ENCODE measurements at regions not wholly inside any gene's neighbourhood (a gene's known extent, or its start where the extent isn't known, plus 50 kb on each side); places are given as distances from the start of the nearest gene placed in this dataset.

DNA sequence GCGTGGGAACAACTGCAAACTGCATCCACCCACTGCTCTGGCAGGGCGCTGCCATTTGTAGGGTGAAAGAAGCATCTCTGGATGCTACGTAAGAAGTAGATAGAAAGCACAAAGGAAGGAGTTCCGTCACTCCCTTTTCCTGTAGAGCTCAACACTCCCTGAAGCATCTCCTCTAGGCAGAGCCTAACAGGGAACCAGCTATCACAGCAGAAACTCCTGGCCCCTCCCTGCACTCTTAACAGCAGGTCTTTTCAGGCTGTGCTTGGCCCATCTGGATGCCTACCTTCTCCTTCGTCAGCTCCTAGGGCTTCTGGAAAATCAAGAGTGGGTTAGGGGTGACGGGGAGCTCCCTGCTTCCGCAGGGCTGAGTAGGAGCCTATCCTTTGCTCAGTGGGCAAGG lies 112.9 kb upstream of the TLL1 start:
- H4K20me1 ChIP-seq (ENCODE audit: control insufficient read depth, extremely low read depth, insufficient read depth, low read length): no peaks in the 10 kb centered on the region
- H3K9me3 ChIP-seq (ENCODE audit: control insufficient read depth, insufficient read depth, low read depth, low read length): no peaks in the 10 kb centered on the region
- H2AFZ ChIP-seq (ENCODE audit: low read length): no peak overlapping the region
- no peak for TF ChIP-seq EZH2 (IDR thresholded peaks at IDR 0.05; ENCODE audit: low read length, missing control alignments)
- TF ChIP-seq, protein P1, sequence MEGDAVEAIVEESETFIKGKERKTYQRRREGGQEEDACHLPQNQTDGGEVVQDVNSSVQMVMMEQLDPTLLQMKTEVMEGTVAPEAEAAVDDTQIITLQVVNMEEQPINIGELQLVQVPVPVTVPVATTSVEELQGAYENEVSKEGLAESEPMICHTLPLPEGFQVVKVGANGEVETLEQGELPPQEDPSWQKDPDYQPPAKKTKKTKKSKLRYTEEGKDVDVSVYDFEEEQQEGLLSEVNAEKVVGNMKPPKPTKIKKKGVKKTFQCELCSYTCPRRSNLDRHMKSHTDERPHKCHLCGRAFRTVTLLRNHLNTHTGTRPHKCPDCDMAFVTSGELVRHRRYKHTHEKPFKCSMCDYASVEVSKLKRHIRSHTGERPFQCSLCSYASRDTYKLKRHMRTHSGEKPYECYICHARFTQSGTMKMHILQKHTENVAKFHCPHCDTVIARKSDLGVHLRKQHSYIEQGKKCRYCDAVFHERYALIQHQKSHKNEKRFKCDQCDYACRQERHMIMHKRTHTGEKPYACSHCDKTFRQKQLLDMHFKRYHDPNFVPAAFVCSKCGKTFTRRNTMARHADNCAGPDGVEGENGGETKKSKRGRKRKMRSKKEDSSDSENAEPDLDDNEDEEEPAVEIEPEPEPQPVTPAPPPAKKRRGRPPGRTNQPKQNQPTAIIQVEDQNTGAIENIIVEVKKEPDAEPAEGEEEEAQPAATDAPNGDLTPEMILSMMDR (conservative IDR thresholded peaks at IDR 0.05 in 1 of 2, IDR thresholded peaks at IDR 0.05 in 1 of 2; ENCODE audit: low read depth in 1 of 2, low read length in 2 of 2): no peak
- H3K36me3 ChIP-seq (ENCODE audit: control insufficient read depth, insufficient read depth, low read length): no peaks in the 10 kb centered on the region
- no peak overlapping the region for H3K27ac ChIP-seq (ENCODE audit: insufficient read depth, low read length)
- DNase-seq (ENCODE audit: low read depth in 2 of 2): no peak
- no peak overlapping the region for H3K4me2 ChIP-seq (ENCODE audit: extremely low read depth, insufficient read depth, low read length)
- H3K9ac ChIP-seq (ENCODE audit: insufficient read depth, low read length): no peak overlapping the region
- H3K4me1 ChIP-seq (ENCODE audit: control insufficient read depth, extremely low read depth, insufficient read depth, low read length): no peaks in the 10 kb centered on the region
- no peaks in the 10 kb centered on the region for H3K79me2 ChIP-seq (ENCODE audit: control insufficient read depth, insufficient read depth, low read length)
- no peaks in the 10 kb centered on the region for H3K27me3 ChIP-seq (ENCODE audit: control insufficient read depth, insufficient read depth, low read length)
- H3K4me3 ChIP-seq (replicated peaks in 1 of 4; ENCODE audit: control extremely low read depth in 1 of 4, insufficient read depth in 1 of 4, low read depth in 3 of 4, low read length in 4 of 4): no peak overlapping the region

DNA sequence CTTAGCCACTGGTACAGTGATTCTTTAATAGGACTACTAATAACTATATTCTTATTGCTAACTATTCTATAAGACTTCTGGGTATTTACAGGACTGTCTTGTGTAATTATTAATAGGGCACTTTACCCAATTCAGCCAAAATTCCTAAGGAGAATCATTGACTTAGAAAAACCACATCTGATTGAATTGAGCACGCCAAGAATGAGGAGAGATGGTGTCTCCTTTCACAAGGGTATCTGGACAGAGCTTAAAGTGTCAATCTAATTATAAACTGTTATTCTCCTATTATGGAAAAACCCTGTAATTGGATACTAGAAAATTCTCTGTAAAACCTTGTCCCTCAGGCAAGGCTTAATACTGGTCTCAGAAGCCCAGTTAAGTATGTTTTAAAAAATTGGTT lies 111.1 kb upstream of the TLL1 start:
- peak in 1 of 2 donors; percentile 22 for DNase-seq (ENCODE audit: low read depth in 2 of 2)
- H3K4me1 ChIP-seq (ENCODE audit: control insufficient read depth, extremely low read depth, insufficient read depth, low read length): no peaks in the 10 kb centered on the region
- H3K9me3 ChIP-seq (ENCODE audit: control insufficient read depth, insufficient read depth, low read depth, low read length): no peaks in the 10 kb centered on the region
- TF ChIP-seq EZH2 (IDR thresholded peaks at IDR 0.05; ENCODE audit: low read length, missing control alignments): no peak
- TF ChIP-seq, protein P1 (conservative IDR thresholded peaks at IDR 0.05 in 1 of 2, IDR thresholded peaks at IDR 0.05 in 1 of 2; ENCODE audit: low read depth in 1 of 2, low read length in 2 of 2): no peak
- no peaks in the 10 kb centered on the region for H3K27me3 ChIP-seq (ENCODE audit: control insufficient read depth, insufficient read depth, low read length)
- no peak overlapping the region for H3K9ac ChIP-seq (ENCODE audit: insufficient read depth, low read length)
- H3K79me2 ChIP-seq (ENCODE audit: control insufficient read depth, insufficient read depth, low read length): no peaks in the 10 kb centered on the region
- H2AFZ ChIP-seq (ENCODE audit: low read length): no peak overlapping the region
- no peak overlapping the region for H3K4me3 ChIP-seq (replicated peaks in 1 of 4; ENCODE audit: control extremely low read depth in 1 of 4, insufficient read depth in 1 of 4, low read depth in 3 of 4, low read length in 4 of 4)
- H4K20me1 ChIP-seq (ENCODE audit: control insufficient read depth, extremely low read depth, insufficient read depth, low read length): no peaks in the 10 kb centered on the region
- H3K27ac ChIP-seq (ENCODE audit: insufficient read depth, low read length): no peak overlapping the region
- H3K4me2 ChIP-seq (ENCODE audit: extremely low read depth, insufficient read depth, low read length): no peak overlapping the region
- no peaks in the 10 kb centered on the region for H3K36me3 ChIP-seq (ENCODE audit: control insufficient read depth, insufficient read depth, low read length)

DNA sequence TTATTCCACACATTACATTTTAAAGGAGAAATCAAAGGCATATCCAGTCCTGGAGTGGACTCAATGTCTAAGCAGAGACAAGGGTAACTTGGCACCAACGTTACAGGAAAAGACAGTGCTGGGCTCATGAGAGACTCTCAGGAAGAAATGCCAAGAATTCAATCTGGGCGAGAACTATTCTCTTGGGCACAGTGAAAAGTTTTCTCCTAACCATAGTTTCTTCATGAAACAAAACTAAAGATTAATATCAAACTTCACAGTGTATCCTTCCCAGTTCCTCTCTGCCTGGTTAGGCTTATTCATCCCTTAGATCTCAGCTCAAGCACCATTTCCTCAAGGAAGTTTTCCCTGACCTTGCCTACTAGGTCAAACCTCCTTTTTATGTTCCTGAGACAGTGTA lies 109.4 kb upstream of the TLL1 start:
- H3K4me1 ChIP-seq (ENCODE audit: control insufficient read depth, extremely low read depth, insufficient read depth, low read length): no peaks in the 10 kb centered on the region
- H3K4me2 ChIP-seq (ENCODE audit: extremely low read depth, insufficient read depth, low read length): no peak overlapping the region
- H3K9ac ChIP-seq (ENCODE audit: insufficient read depth, low read length): no peak overlapping the region
- DNase-seq (ENCODE audit: low read depth in 2 of 2): no peak
- no peak for TF ChIP-seq EZH2 (IDR thresholded peaks at IDR 0.05; ENCODE audit: low read length, missing control alignments)
- TF ChIP-seq, protein P1 (conservative IDR thresholded peaks at IDR 0.05 in 1 of 2, IDR thresholded peaks at IDR 0.05 in 1 of 2; ENCODE audit: low read depth in 1 of 2, low read length in 2 of 2): no peak
- no peaks in the 10 kb centered on the region for H3K27me3 ChIP-seq (ENCODE audit: control insufficient read depth, insufficient read depth, low read length)
- no peak overlapping the region for H3K27ac ChIP-seq (ENCODE audit: insufficient read depth, low read length)
- H3K79me2 ChIP-seq (ENCODE audit: control insufficient read depth, insufficient read depth, low read length): no peaks in the 10 kb centered on the region
- no peaks in the 10 kb centered on the region for H3K9me3 ChIP-seq (ENCODE audit: control insufficient read depth, insufficient read depth, low read depth, low read length)
- no peaks in the 10 kb centered on the region for H4K20me1 ChIP-seq (ENCODE audit: control insufficient read depth, extremely low read depth, insufficient read depth, low read length)
- H3K36me3 ChIP-seq (ENCODE audit: control insufficient read depth, insufficient read depth, low read length): no peaks in the 10 kb centered on the region
- H3K4me3 ChIP-seq (replicated peaks in 1 of 4; ENCODE audit: control extremely low read depth in 1 of 4, insufficient read depth in 1 of 4, low read depth in 3 of 4, low read length in 4 of 4): no peak overlapping the region
- no peak overlapping the region for H2AFZ ChIP-seq (ENCODE audit: low read length)

Data from fibroblast of lung (primary cell).